Neuronal stem cell (in vitro differentiated cells): ENCODE measurements at regions not wholly inside any gene's neighbourhood (a gene's known extent, or its start where the extent isn't known, plus 50 kb on each side); places are given as distances from the start of the nearest gene placed in this dataset.

Experiments used
- DNase-seq: peaks from one replicate; pipeline ENCODE4 v3.0.0-alpha.2; 2013; ENCODE audit warnings: low spot score
- H2AFZ ChIP-seq: one replicate; pipeline ENCODE4 v1.6.1; 2013; ENCODE audit warnings: mild to moderate bottlenecking, low read length, inconsistent platforms
- H2AK5ac ChIP-seq: 2 replicates; pipeline ENCODE4 v1.6.1; 2013; ENCODE audit warnings: low read depth, mild to moderate bottlenecking, inconsistent platforms, low read length, moderate library complexity, mixed read lengths
- H2BK120ac ChIP-seq: 2 replicates; pipeline ENCODE4 v1.6.1; 2013; ENCODE audit warnings: low read depth, mild to moderate bottlenecking, inconsistent platforms, low read length, moderate library complexity, mixed read lengths
- H2BK12ac ChIP-seq: one replicate; pipeline ENCODE4 v1.6.1; 2013; ENCODE audit warnings: low read length, inconsistent platforms
- H2BK15ac ChIP-seq: 2 replicates; pipeline ENCODE4 v1.6.1; 2013; ENCODE audit warnings: mild to moderate bottlenecking, low read length, inconsistent platforms, mixed read lengths
- H2BK5ac ChIP-seq: one replicate; pipeline ENCODE4 v1.6.1; 2013; ENCODE audit warnings: inconsistent platforms, mild to moderate bottlenecking, low read length, moderate library complexity
- H3K14ac ChIP-seq: one replicate; pipeline ENCODE4 v1.6.1; 2013; ENCODE audit warnings: low read length, inconsistent platforms
- H3K18ac ChIP-seq: 2 replicates; pipeline ENCODE4 v1.6.1; 2013; ENCODE audit warnings: low read length, inconsistent platforms
- H3K23ac ChIP-seq: 2 replicates; pipeline ENCODE4 v1.6.1; 2013; ENCODE audit warnings: low read depth, mild to moderate bottlenecking, mixed read lengths, low read length, inconsistent platforms; ENCODE audit not compliant: poor library complexity
- H3K27ac ChIP-seq: replicated peaks from 3 replicates; pipeline ENCODE4 v1.5.1; 2013; ENCODE audit warnings: low read length, inconsistent platforms
- H3K27me3 ChIP-seq, 3 experiments: 2 replicates each; pipeline ENCODE4 v1.6.1; 2013; ENCODE audit warnings: low read length in 3 of 3, mild to moderate bottlenecking in 2 of 3, inconsistent platforms in 1 of 3, low read depth in 1 of 3, mixed read lengths in 1 of 3, moderate library complexity in 1 of 3; ENCODE audit not compliant: control insufficient read depth in 3 of 3, insufficient read depth in 3 of 3
- H3K36me3 ChIP-seq, 2 donors: replicated peaks in 1 of 2; 2 replicates each; pipeline ENCODE4 v1.6.1; 2013; ENCODE audit warnings: low read length in 2 of 2; ENCODE audit not compliant: control insufficient read depth in 2 of 2, insufficient read depth in 2 of 2
- H3K4ac ChIP-seq: 2 replicates; pipeline ENCODE4 v1.6.1; 2013; ENCODE audit warnings: inconsistent platforms, mild to moderate bottlenecking, low read length, moderate library complexity
- H3K4me1 ChIP-seq, 2 donors: 1 replicate in 1 of 2; 2 replicates in 1 of 2; pipeline ENCODE4 v1.6.1; 2013; ENCODE audit warnings: low read length in 2 of 2, low read depth in 1 of 2; ENCODE audit not compliant: control insufficient read depth in 2 of 2, insufficient read depth in 1 of 2
- H3K4me2 ChIP-seq: one replicate; pipeline ENCODE4 v1.6.1; 2013; ENCODE audit warnings: mild to moderate bottlenecking, low read length, inconsistent platforms; ENCODE audit not compliant: insufficient read depth, poor library complexity, severe bottlenecking
- H3K4me3 ChIP-seq, 2 donors: 2 replicates each; pipeline ENCODE4 v1.5.1; 2013; ENCODE audit warnings: low read length in 2 of 2, mild to moderate bottlenecking in 2 of 2, inconsistent platforms in 1 of 2, moderate library complexity in 1 of 2
- H3K79me1 ChIP-seq: one replicate; pipeline ENCODE4 v1.6.1; 2013; ENCODE audit warnings: low read depth, mild to moderate bottlenecking, inconsistent platforms, low read length, moderate library complexity
- H3K9ac ChIP-seq: one replicate; pipeline ENCODE4 v1.6.1; 2013; ENCODE audit warnings: mild to moderate bottlenecking, low read depth, low read length, inconsistent platforms; ENCODE audit not compliant: poor library complexity
- H3K9me3 ChIP-seq, 2 donors: replicated peaks in 1 of 2; 2 replicates each; pipeline versions ENCODE3 to v1.6.1; 2013; ENCODE audit warnings: low read length in 2 of 2, mild to moderate bottlenecking in 2 of 2, inconsistent platforms in 1 of 2, low read depth in 1 of 2, mixed read lengths in 1 of 2, moderate library complexity in 1 of 2; ENCODE audit not compliant: control insufficient read depth in 2 of 2, insufficient read depth in 1 of 2
- H4K8ac ChIP-seq: one replicate; pipeline ENCODE4 v1.6.1; 2013; ENCODE audit warnings: low read depth, mild to moderate bottlenecking, inconsistent platforms, low read length, moderate library complexity
- H4K91ac ChIP-seq: one replicate; pipeline ENCODE4 v1.6.1; 2013; ENCODE audit warnings: low read length, low read depth, mild to moderate bottlenecking, inconsistent platforms; ENCODE audit not compliant: poor library complexity
- WGBS, 2 donors: extraction: QIAGEN DNeasy Blood & Tissue Kit; methylation state at CpG; one replicate each; pipeline ENCODE4 v1.1.7; 2013; ENCODE audit warnings: missing lambda C conversion rate in 2 of 2, mixed read lengths in 1 of 2; ENCODE audit not compliant: insufficient read length in 2 of 2, insufficient replicate concordance in 1 of 2; ENCODE audit errors: extremely low coverage in 2 of 2; 5-methylcytosine and 5-hydroxymethylcytosine counted together

DNA sequence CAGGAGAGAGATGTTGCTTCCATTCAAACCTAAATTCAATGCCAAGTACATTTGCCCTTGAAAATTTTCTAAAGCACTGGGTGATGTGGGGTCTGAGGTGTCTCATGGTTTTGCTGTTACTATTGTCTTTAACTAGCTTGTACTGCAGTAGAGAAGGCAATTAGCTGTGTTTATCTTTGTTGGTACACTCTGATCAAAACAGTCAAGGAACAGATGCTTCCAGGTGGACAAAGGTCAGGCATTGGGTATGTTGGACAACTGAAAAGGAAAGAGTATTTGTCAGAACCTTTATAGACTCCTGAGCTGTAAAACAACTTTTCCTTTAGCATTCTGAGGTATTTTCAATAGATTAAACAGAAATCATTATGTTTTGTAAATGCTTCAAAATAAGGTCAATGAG lies 2228.7 kb upstream of the WWC1 start:
- no peaks in the 10 kb centered on the region for H3K36me3 ChIP-seq
- no peak overlapping the region for H3K27ac ChIP-seq
- H2BK12ac ChIP-seq, result no peak overlapping the region
- no peak overlapping the region for H2BK5ac ChIP-seq
- H3K4ac ChIP-seq, result no peak overlapping the region
- H4K8ac ChIP-seq, result no peak overlapping the region
- no peaks in the 10 kb centered on the region for H3K27me3 ChIP-seq
- no peak overlapping the region for H3K9ac ChIP-seq
- H2AFZ ChIP-seq, result no peak overlapping the region
- no peak overlapping the region for H3K4me3 ChIP-seq
- H4K91ac ChIP-seq, result no peak overlapping the region
- H2BK120ac ChIP-seq, result no peak overlapping the region
- H2AK5ac ChIP-seq, result no peak overlapping the region
- no peak overlapping the region for H2BK15ac ChIP-seq
- H3K18ac ChIP-seq, result no peak overlapping the region
- H3K14ac ChIP-seq, result no peak overlapping the region
- no peak overlapping the region for H3K4me2 ChIP-seq
- no peak for DNase-seq
- H3K9me3 ChIP-seq, result no peaks in the 10 kb centered on the region
- no peaks in the 10 kb centered on the region for H3K79me1 ChIP-seq
- H3K23ac ChIP-seq, result no peak overlapping the region
- no peaks in the 10 kb centered on the region for H3K4me1 ChIP-seq

DNA sequence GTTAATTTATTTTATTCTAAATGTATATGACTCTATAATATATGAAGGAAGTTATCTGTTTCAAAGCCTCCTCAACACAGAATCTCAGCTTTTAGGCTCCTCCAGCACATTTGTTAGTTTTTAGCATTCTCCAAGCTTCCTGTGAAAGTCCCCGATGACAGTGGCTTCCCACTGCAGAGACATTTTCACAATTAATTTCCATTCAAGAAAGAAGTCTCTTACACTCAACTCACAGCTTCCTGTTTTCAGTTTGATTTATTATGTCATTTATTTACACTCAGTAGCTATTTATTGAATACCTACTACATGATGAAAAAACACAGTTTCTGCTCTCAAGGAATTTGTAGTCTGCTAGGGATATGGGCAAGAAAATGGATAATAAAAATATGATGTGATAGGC lies 2228.2 kb upstream of the WWC1 start:
- no peak overlapping the region for H2AFZ ChIP-seq
- H3K14ac ChIP-seq, result no peak overlapping the region
- no peak overlapping the region for H4K8ac ChIP-seq
- H2AK5ac ChIP-seq, result no peak overlapping the region
- H3K4me2 ChIP-seq, result no peak overlapping the region
- DNase-seq, result no peak
- H3K4me3 ChIP-seq, result no peak overlapping the region
- no peak overlapping the region for H3K18ac ChIP-seq
- no peaks in the 10 kb centered on the region for H3K79me1 ChIP-seq
- H3K36me3 ChIP-seq, result no peaks in the 10 kb centered on the region
- H3K4me1 ChIP-seq, result no peaks in the 10 kb centered on the region
- H2BK5ac ChIP-seq, result no peak overlapping the region
- H3K9me3 ChIP-seq, result no peaks in the 10 kb centered on the region
- no peak overlapping the region for H3K4ac ChIP-seq
- no peaks in the 10 kb centered on the region for H3K27me3 ChIP-seq
- H3K9ac ChIP-seq, result no peak overlapping the region
- no peak overlapping the region for H4K91ac ChIP-seq
- no CpG with 5 or more reads among the region's 1 CpG for WGBS, 2 donors
- H3K27ac ChIP-seq, result no peak overlapping the region
- H2BK15ac ChIP-seq, result no peak overlapping the region
- H3K23ac ChIP-seq, result no peak overlapping the region
- H2BK12ac ChIP-seq, result no peak overlapping the region
- no peak overlapping the region for H2BK120ac ChIP-seq

DNA sequence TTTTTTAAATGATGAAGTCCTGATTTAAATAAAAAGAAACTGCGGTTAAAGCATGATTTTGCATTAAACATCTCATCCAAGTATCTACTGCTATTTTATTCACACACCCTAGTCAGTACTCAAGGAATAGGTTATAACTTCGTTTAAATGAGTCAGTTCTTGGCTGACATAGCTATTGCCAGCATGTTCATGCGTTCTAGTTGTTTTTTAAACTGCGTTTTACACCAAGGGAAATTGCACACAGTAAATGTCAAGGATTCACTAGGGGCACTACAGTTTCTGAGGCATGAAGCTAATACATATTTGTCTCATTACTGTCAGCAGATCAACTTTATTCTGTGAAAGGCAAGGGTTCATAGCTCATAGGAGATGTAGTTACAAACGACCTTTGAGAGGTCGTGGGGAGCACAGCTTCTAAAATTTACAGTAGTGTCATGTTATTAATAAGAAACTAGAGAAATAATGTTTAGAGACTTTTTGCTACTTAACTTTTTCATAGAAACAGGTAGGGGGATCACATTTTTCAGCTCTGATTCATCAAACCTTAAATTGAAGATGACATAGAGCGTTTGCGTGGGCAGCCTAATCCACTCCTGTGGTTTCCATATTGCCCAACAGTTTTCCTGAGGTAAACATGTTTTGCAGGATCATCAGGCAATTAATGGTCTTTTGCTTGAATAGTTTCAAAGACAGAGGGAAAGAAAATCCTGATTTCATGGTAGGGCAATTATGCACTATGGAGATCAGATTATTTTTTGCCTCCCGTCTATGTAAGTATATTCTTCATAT lies 2222.7 kb upstream of the WWC1 start:
- no peak overlapping the region for H4K8ac ChIP-seq
- no peak overlapping the region for H2BK15ac ChIP-seq
- no peak overlapping the region for H3K27ac ChIP-seq
- H2BK5ac ChIP-seq, result no peak overlapping the region
- no peak overlapping the region for H4K91ac ChIP-seq
- no peak overlapping the region for H2BK120ac ChIP-seq
- H3K14ac ChIP-seq, result no peak overlapping the region
- H3K4me3 ChIP-seq, result no peak overlapping the region
- H3K4me2 ChIP-seq, result no peak overlapping the region
- H3K9me3 ChIP-seq, result no peaks in the 10 kb centered on the region
- no peaks in the 10 kb centered on the region for H3K27me3 ChIP-seq
- no peak overlapping the region for H3K18ac ChIP-seq
- H3K9ac ChIP-seq, result no peak overlapping the region
- no peak overlapping the region for H3K23ac ChIP-seq
- DNase-seq, result no peak
- WGBS, 2 donors, result no CpG with 5 or more reads among the region's 9 CpGs
- no peaks in the 10 kb centered on the region for H3K79me1 ChIP-seq
- no peak overlapping the region for H2AFZ ChIP-seq
- no peak overlapping the region for H2BK12ac ChIP-seq
- no peak overlapping the region for H3K4ac ChIP-seq
- H2AK5ac ChIP-seq, result no peak overlapping the region
- H3K36me3 ChIP-seq, result no peaks in the 10 kb centered on the region
- peaks cover 0 to 7% of the 10 kb centered on the region in 2 donors for H3K4me1 ChIP-seq

DNA sequence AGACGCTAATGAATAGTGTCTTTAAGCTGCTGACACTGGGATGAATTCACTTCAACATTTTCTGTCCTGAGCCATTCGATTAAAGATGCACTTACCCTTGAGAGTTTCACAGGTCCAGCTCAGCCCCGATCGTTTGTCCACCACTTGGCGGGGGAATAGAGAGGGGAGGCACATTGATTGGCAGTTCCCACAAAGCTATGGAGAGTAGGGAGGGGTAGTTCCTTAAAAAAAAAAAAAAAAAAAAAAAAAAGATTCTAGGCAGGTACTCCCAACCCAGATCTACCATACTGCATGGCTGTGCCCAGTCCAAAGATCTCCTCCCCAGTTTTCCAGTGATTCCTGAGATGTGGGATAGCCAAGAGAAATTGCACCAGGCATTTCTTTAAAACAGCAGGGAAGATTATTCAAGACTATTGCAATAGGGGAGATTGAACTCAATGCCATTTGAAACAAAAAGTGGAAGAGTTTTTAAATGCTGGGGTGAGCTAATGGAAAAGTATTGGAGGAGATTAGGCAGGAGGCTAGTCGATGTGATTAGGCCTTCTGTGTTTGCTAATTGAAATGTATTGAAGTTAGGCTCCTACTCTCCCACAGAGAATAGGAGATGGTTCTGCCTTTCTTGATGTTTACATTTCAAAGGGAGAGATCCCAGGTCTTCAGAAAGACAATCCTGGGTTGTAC lies 2217.4 kb upstream of the WWC1 start:
- no peak overlapping the region for H4K8ac ChIP-seq
- no peaks in the 10 kb centered on the region for H3K9me3 ChIP-seq
- no peaks in the 10 kb centered on the region for H3K36me3 ChIP-seq
- peak; percentile 62 for DNase-seq
- WGBS, 2 donors, result no CpG with 5 or more reads among the region's 6 CpGs
- no peaks in the 10 kb centered on the region for H3K27me3 ChIP-seq
- no peak overlapping the region for H3K18ac ChIP-seq
- H3K14ac ChIP-seq, result no peak overlapping the region
- H2BK5ac ChIP-seq, result no peak overlapping the region
- no peak overlapping the region for H3K4me2 ChIP-seq
- no peak overlapping the region for H3K4ac ChIP-seq
- H2AFZ ChIP-seq, result peak overlapping the region; percentile 33
- no peak overlapping the region for H3K4me3 ChIP-seq
- no peaks in the 10 kb centered on the region for H3K79me1 ChIP-seq
- no peak overlapping the region for H2BK12ac ChIP-seq
- no peak overlapping the region for H2BK120ac ChIP-seq
- H3K4me1 ChIP-seq, result peaks cover 5 to 12% of the 10 kb centered on the region in 2 donors
- no peak overlapping the region for H4K91ac ChIP-seq
- H2AK5ac ChIP-seq, result no peak overlapping the region
- peak overlapping the region; percentile 72 for H3K27ac ChIP-seq
- H3K23ac ChIP-seq, result no peak overlapping the region
- H2BK15ac ChIP-seq, result no peak overlapping the region
- H3K9ac ChIP-seq, result no peak overlapping the region
